H1 (cell line): ENCODE measurements at regions not wholly inside any gene's neighbourhood (a gene's known extent, or its start where the extent isn't known, plus 50 kb on each side); places are given as distances from the start of the nearest gene placed in this dataset.

Experiments
- CTCF ChIA-PET: fragments of 300-600 bp; sonication (Branson Sonifier 250); formaldehyde crosslinking; loops from one replicate; lab custom pipeline; 2021; ENCODE audit not compliant: partially characterized antibody; lab: Charles Lee
- POLR2A ChIA-PET: fragments of 300-600 bp; sonication (Branson Sonifier 250); formaldehyde crosslinking; loops from one replicate; lab custom pipeline; 2021; ENCODE audit warnings: inconsistent platforms; ENCODE audit not compliant: partially characterized antibody; lab: Charles Lee
- DNase-seq, 2 experiments: peaks; one replicate each; pipeline versions ENCODE4 v3.0.0 to v3.0.0-alpha.2; 2010 to 2022; ENCODE audit warnings: low spot score in 2 of 2, low read depth in 1 of 2, mixed read lengths in 1 of 2
- FAIRE-seq: peaks from 2 replicates; lab custom pipeline; 2011; peaks lifted over from hg19 to GRCh38; lab: Jason Lieb, UNC
- H2AFZ ChIP-seq: 2 replicates; pipeline ENCODE4 v1.8.1; 2012; ENCODE audit warnings: low read length, inconsistent platforms
- H2AK5ac ChIP-seq: 2 replicates; pipeline ENCODE4 v1.6.1; 2013; ENCODE audit warnings: low read depth, low read length
- H2BK120ac ChIP-seq: replicated peaks from 2 replicates; pipeline ENCODE3; 2013; ENCODE audit warnings: low read depth, low read length, inconsistent platforms
- H2BK12ac ChIP-seq: 2 replicates; pipeline ENCODE4 v1.6.1; 2013; ENCODE audit warnings: low read depth, low read length
- H2BK15ac ChIP-seq: 2 replicates; pipeline ENCODE4 v1.6.1; 2013; ENCODE audit warnings: low read length
- H2BK20ac ChIP-seq: 2 replicates; pipeline ENCODE4 v1.6.1; 2013; ENCODE audit warnings: low read length
- H2BK5ac ChIP-seq: 2 replicates; pipeline ENCODE4 v1.6.1; 2013; ENCODE audit warnings: low read depth, low read length
- H3K14ac ChIP-seq: 2 replicates; pipeline ENCODE4 v1.6.1; 2013; ENCODE audit warnings: inconsistent platforms; ENCODE audit not compliant: insufficient read length
- H3K18ac ChIP-seq: 2 replicates; pipeline ENCODE4 v1.6.1; 2013; ENCODE audit warnings: low read length; ENCODE audit errors: extremely low read depth
- H3K23ac ChIP-seq: 2 replicates; pipeline ENCODE4 v1.6.1; 2013; ENCODE audit warnings: inconsistent platforms; ENCODE audit not compliant: insufficient read length
- H3K23me2 ChIP-seq: 2 replicates; pipeline ENCODE4 v1.6.1; 2013; ENCODE audit warnings: low read depth, low read length
- H3K27ac ChIP-seq: 2 replicates; pipeline ENCODE4 v1.6.1; 2011; ENCODE audit warnings: low read depth, low read length, inconsistent platforms
- H3K27me3 ChIP-seq, 4 experiments: replicated peaks in 1 of 4; 1 replicate in 1 of 4; 2 replicates in 3 of 4; pipeline versions ENCODE4 v1.6.1 to v1.8.1; 2011 to 2013; ENCODE audit warnings: low read length in 3 of 4, mild to moderate bottlenecking in 3 of 4, inconsistent platforms in 2 of 4, mixed read lengths in 2 of 4, moderate library complexity in 1 of 4; ENCODE audit not compliant: control insufficient read depth in 3 of 4, insufficient read depth in 3 of 4; ENCODE audit errors: extremely low read depth in 1 of 4
- H3K36me3 ChIP-seq, 4 experiments: 2 replicates each; pipeline versions ENCODE4 v1.6.1 to v1.8.1; 2011 to 2013; ENCODE audit warnings: mild to moderate bottlenecking in 4 of 4, low read length in 3 of 4, moderate library complexity in 2 of 4, control low read depth in 1 of 4, inconsistent platforms in 1 of 4; ENCODE audit not compliant: insufficient read depth in 4 of 4, control insufficient read depth in 2 of 4
- H3K4ac ChIP-seq: replicated peaks from 2 replicates; pipeline ENCODE3; 2013; ENCODE audit warnings: low read length, low read depth, mixed read lengths, inconsistent platforms; ENCODE audit not compliant: insufficient read length
- H3K4me1 ChIP-seq, 4 experiments: replicated peaks in 1 of 4; 1 replicate in 1 of 4; 2 replicates in 3 of 4; pipeline versions ENCODE4 v1.6.1 to v1.8.1; 2011 to 2013; ENCODE audit warnings: low read length in 3 of 4, inconsistent platforms in 2 of 4, mixed read lengths in 1 of 4; ENCODE audit not compliant: insufficient read depth in 4 of 4, control insufficient read depth in 3 of 4
- H3K4me2 ChIP-seq, 2 experiments: 2 replicates each; pipeline versions ENCODE4 v1.6.1 to v1.8.1; 2011 to 2013; ENCODE audit warnings: low read depth in 2 of 2, low read length in 2 of 2, control low read depth in 1 of 2, inconsistent platforms in 1 of 2, mild to moderate bottlenecking in 1 of 2; ENCODE audit not compliant: insufficient read depth in 1 of 2
- H3K4me3 ChIP-seq, 4 experiments: fragments of 200-600, 300-600 bp in 1 of 4; sonication (generic), shearing (Covaris generic), sonication (Bioruptor Twin) in 1 of 4; 2 replicates each; pipeline versions ENCODE4 v1.5.1 to v1.8.1; 2011 to 2016; ENCODE audit warnings: low read length in 4 of 4, low read depth in 3 of 4, control low read depth in 2 of 4, inconsistent platforms in 2 of 4, mild to moderate bottlenecking in 2 of 4, mixed read lengths in 1 of 4, moderate library complexity in 1 of 4; ENCODE audit not compliant: insufficient read depth in 2 of 4; ENCODE audit errors: extremely low read depth in 1 of 4
- H3K56ac ChIP-seq: replicated peaks from 2 replicates; pipeline ENCODE3; 2013; ENCODE audit warnings: low read depth, mild to moderate bottlenecking, mixed read lengths, low read length, inconsistent platforms; ENCODE audit not compliant: insufficient read length
- H3K79me1 ChIP-seq: 2 replicates; pipeline ENCODE4 v1.6.1; 2013; ENCODE audit warnings: low read depth, low read length, control low read depth
- H3K79me2 ChIP-seq, 2 experiments: 2 replicates each; pipeline versions ENCODE4 v1.6.1 to v1.8.1; 2012 to 2013; ENCODE audit warnings: low read length in 2 of 2, mild to moderate bottlenecking in 2 of 2, inconsistent platforms in 1 of 2; ENCODE audit not compliant: insufficient read depth in 2 of 2, control insufficient read depth in 1 of 2
- H3K9ac ChIP-seq, 4 experiments: replicated peaks in 1 of 4; 1 replicate in 1 of 4; 2 replicates in 3 of 4; pipeline versions ENCODE4 v1.6.1 to v1.8.1; 2011 to 2013; ENCODE audit warnings: low read depth in 3 of 4, low read length in 3 of 4, control low read depth in 2 of 4, mild to moderate bottlenecking in 2 of 4, moderate library complexity in 2 of 4, inconsistent platforms in 1 of 4; ENCODE audit errors: extremely low read depth in 1 of 4
- H3K9me3 ChIP-seq, 2 experiments: 2 replicates each; pipeline versions ENCODE4 v1.6.1 to v1.8.1; 2012 to 2013; ENCODE audit warnings: mild to moderate bottlenecking in 2 of 2, moderate library complexity in 2 of 2, control low read depth in 1 of 2, inconsistent platforms in 1 of 2, low read depth in 1 of 2, low read length in 1 of 2, mixed read lengths in 1 of 2; ENCODE audit not compliant: insufficient read depth in 2 of 2
- H4K20me1 ChIP-seq, 2 experiments: replicated peaks in 1 of 2; 2 replicates each; pipeline versions ENCODE3 to v1.8.1; 2011 to 2013; ENCODE audit warnings: inconsistent platforms in 2 of 2, low read length in 2 of 2, mild to moderate bottlenecking in 1 of 2; ENCODE audit not compliant: insufficient read depth in 2 of 2, control insufficient read depth in 1 of 2
- H4K5ac ChIP-seq: 2 replicates; pipeline ENCODE4 v1.6.1; 2013; ENCODE audit warnings: low read length, low read depth, mixed read lengths, inconsistent platforms; ENCODE audit not compliant: insufficient read length
- H4K8ac ChIP-seq: 2 replicates; pipeline ENCODE4 v1.8.0; 2013; ENCODE audit warnings: mild to moderate bottlenecking, moderate library complexity, low read length, inconsistent platforms; ENCODE audit not compliant: insufficient read depth; ENCODE audit errors: extremely low read depth
- H4K91ac ChIP-seq: replicated peaks from 2 replicates; pipeline ENCODE3; 2013; ENCODE audit warnings: low read length, mixed read lengths, inconsistent platforms; ENCODE audit not compliant: insufficient read length
- CREB1 ChIP-seq: IDR thresholded peaks from 2 replicates; pipeline ENCODE4 v1.6.1; 2012; ENCODE audit warnings: inconsistent platforms
- GTF2F1 ChIP-seq: IDR thresholded peaks from 2 replicates; pipeline ENCODE4 v1.6.1; 2012; ENCODE audit warnings: low read depth, low read length, improper control_type of control experiment, borderline replicate concordance
- NRF1 ChIP-seq: IDR thresholded peaks from 2 replicates; pipeline ENCODE4 v1.6.1; 2011; ENCODE audit warnings: mild to moderate bottlenecking, low read depth, low read length, improper control_type of control experiment
- POLR2A ChIP-seq, 2 experiments: IDR thresholded peaks; 1 replicate in 1 of 2; 2 replicates in 1 of 2; pipeline ENCODE4 v1.6.1; 2011; ENCODE audit warnings: low read depth in 2 of 2, low read length in 2 of 2, mild to moderate bottlenecking in 2 of 2; ENCODE audit errors: control extremely low read depth in 1 of 2
- ZNF274 ChIP-seq: IDR thresholded peaks from 2 replicates; pipeline ENCODE4 v1.7.0; 2012; ENCODE audit warnings: low read length, borderline replicate concordance; ENCODE audit errors: extremely low read depth
- WGBS, 2 experiments: shearing (Covaris generic) in 1 of 2; methylation state at CpG; one replicate each; pipeline versions ENCODE4 v1.1.6 to v1.1.7; 2013 to 2015; ENCODE audit warnings: low lambda C conversion rate in 2 of 2, mixed read lengths in 2 of 2, inconsistent platforms in 1 of 2, low coverage in 1 of 2, missing lambda C conversion rate in 1 of 2; ENCODE audit not compliant: insufficient replicate concordance in 2 of 2, insufficient coverage in 1 of 2, insufficient read length in 1 of 2; ENCODE audit errors: extremely low coverage in 1 of 2, missing lambda C conversion rate in 1 of 2; 5-methylcytosine and 5-hydroxymethylcytosine counted together
- TF ChIP-seq, protein P1 (sequence below): IDR thresholded peaks from 2 replicates; pipeline ENCODE4 v1.6.1; 2011; ENCODE audit warnings: low read depth, mild to moderate bottlenecking, low read length; ENCODE audit not compliant: insufficient read depth
- TF ChIP-seq, protein P2 (sequence below): IDR thresholded peaks from 2 replicates; pipeline ENCODE4 v1.6.1; 2011; ENCODE audit warnings: low read length, improper control_type of control experiment

DNA sequence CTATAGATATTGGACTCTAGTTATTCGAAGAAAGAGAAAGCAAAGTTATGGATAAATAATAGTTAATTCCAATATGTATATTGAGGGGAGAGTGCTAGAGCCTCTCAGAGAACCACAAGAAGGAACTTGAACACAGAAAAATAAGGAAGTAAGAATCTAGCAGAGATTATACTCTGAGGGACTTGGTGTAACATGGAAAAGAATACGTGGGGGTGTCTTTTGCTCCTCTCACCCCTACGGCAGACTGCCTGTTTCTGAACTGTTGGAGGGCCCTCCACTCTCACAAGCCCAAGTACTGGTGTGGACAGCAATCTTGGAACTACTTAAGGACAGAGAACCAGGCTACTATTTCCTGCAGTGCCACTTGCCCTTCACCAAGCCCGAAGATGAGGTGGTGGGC, 1174.4 kb upstream of the PCDH10 start:
- Histone ChIP-seq H3K56ac (no peak overlapping the region), H3K4me2 (no peak overlapping the region), H3K4me3 (no peak overlapping the region), H2BK12ac (no peak overlapping the region), H2BK20ac (no peak overlapping the region), H3K79me1 (no peaks in the 10 kb centered on the region), H2AK5ac (no peak overlapping the region), H4K8ac (no peak overlapping the region), H3K14ac (no peak overlapping the region), H4K20me1 (no peaks in the 10 kb centered on the region), H2AFZ (0 out of 2 replicates have a peak overlapping the region, but pooled peaks have one; percentile 85), H4K91ac (no peak overlapping the region), H3K4ac (no peak overlapping the region), H3K79me2 (no peaks in the 10 kb centered on the region), H3K23me2 (no peaks in the 10 kb centered on the region), H3K27ac (no peak overlapping the region), H3K4me1 (no peaks in the 10 kb centered on the region), H3K23ac (no peak overlapping the region), H4K5ac (no peak overlapping the region), H2BK5ac (no peak overlapping the region), H3K36me3 (no peaks in the 10 kb centered on the region; a peak in 1 of 8 replicates), H3K18ac (no peak overlapping the region), H3K27me3 (no peaks in the 10 kb centered on the region), H2BK120ac (no peak overlapping the region), H3K9me3 (peaks cover 11 to 40% of the 10 kb centered on the region in 2 experiments; a peak in 3 of 4 replicates), H3K9ac (no peak overlapping the region), H2BK15ac (no peak overlapping the region)
- ChIA-PET POLR2A (no interaction called here), CTCF (no interaction called here)
- TF ChIP-seq CREB1, result no peak
- TF ChIP-seq, protein P1, sequence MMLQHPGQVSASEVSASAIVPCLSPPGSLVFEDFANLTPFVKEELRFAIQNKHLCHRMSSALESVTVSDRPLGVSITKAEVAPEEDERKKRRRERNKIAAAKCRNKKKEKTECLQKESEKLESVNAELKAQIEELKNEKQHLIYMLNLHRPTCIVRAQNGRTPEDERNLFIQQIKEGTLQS, result no peak
- TF ChIP-seq, protein P2, sequence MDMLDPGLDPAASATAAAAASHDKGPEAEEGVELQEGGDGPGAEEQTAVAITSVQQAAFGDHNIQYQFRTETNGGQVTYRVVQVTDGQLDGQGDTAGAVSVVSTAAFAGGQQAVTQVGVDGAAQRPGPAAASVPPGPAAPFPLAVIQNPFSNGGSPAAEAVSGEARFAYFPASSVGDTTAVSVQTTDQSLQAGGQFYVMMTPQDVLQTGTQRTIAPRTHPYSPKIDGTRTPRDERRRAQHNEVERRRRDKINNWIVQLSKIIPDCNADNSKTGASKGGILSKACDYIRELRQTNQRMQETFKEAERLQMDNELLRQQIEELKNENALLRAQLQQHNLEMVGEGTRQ, result no peak
- TF ChIP-seq GTF2F1, result no peak
- TF ChIP-seq ZNF274, result no peak
- TF ChIP-seq NRF1, result no peak
- TF ChIP-seq POLR2A (IDR thresholded peaks at IDR 0.05; ENCODE audit: control extremely low read depth in 1 of 2, low read depth in 2 of 2, low read length in 2 of 2), result no peak
- DNase-seq (no peak), FAIRE-seq (no peak)
- WGBS, 2 experiments, result 92% methylated on average over 4 of the region's 4 CpGs; no CpG with 5 or more reads in 1 of the 2 experiments
